Uterus (tissue), 3 donors: ENCODE measurements at regions not wholly inside any gene's neighbourhood (a gene's known extent, or its start where the extent isn't known, plus 50 kb on each side); places are given as distances from the start of the nearest gene placed in this dataset.
"Not testable (repeated sequence)": the region's sequence is repeated elsewhere in the genome, so short reads cannot be mapped to it uniquely, and the experiment has no call there.

Experiments used
- DNase-seq, 2 donors: peaks; one replicate each; pipeline ENCODE4 v3.0.0-alpha.2; 2019 to 2020
- H3K27ac ChIP-seq, 2 donors: fragments of 200-600 bp; sonication (generic); 1 replicate in 1 of 2; 2 replicates in 1 of 2; pipeline ENCODE4 v1.5.1; 2016 to 2018
- H3K27me3 ChIP-seq, 2 donors: fragments of 200-600 bp; sonication (generic); one replicate each; pipeline ENCODE4 v1.5.1; 2018 to 2019; ENCODE audit warnings: control low read depth in 1 of 2
- H3K36me3 ChIP-seq, 2 donors: fragments of 200-600 bp; sonication (generic); one replicate each; pipeline ENCODE4 v1.5.1; 2019; ENCODE audit warnings: control low read depth in 1 of 2
- H3K4me1 ChIP-seq, 2 donors: fragments of 200-600 bp; sonication (generic); one replicate each; pipeline ENCODE4 v1.5.1; 2018 to 2019; ENCODE audit warnings: control low read depth in 1 of 2
- H3K4me3 ChIP-seq, 2 donors: fragments of 200-600 bp; sonication (generic); 1 replicate in 1 of 2; 2 replicates in 1 of 2; pipeline ENCODE4 v1.5.1; 2018 to 2019; ENCODE audit warnings: mild to moderate bottlenecking in 1 of 2
- H3K9me3 ChIP-seq, 2 donors: fragments of 200-600 bp; sonication (generic); one replicate each; pipeline ENCODE4 v1.5.1; 2019; ENCODE audit warnings: control low read depth in 1 of 2
- CTCF ChIP-seq, 4 experiments: fragments of 200-600 bp in 2 of 4; fragments of 450-650 bp in 2 of 4; sonication (generic) in 2 of 4; IDR thresholded peaks; one replicate each; pipeline ENCODE4 v1.5.1; 2016 to 2019; ENCODE audit warnings: antibody characterized with exemption in 4 of 4, mild to moderate bottlenecking in 2 of 4, moderate library complexity in 1 of 4
- POLR2A ChIP-seq, 2 donors: fragments of 450-650 bp; IDR thresholded peaks; one replicate each; pipeline ENCODE4 v1.6.1; 2016; ENCODE audit warnings: antibody characterized with exemption in 2 of 2, mild to moderate bottlenecking in 1 of 2, moderate library complexity in 1 of 2
- intact Hi-C: fragments of 100-400 bp; cut with DNase I; formaldehyde crosslinking; loops from one replicate; pipeline ENCODE4 v1.15.1; 2023; ENCODE audit warnings: low total_unique reads
- donor health status: DM: yes; HTN: yes; CAD: no.

- no peak for TF ChIP-seq CTCF (IDR thresholded peaks at IDR 0.05)
- no peak for TF ChIP-seq POLR2A (IDR thresholded peaks at IDR 0.05)
Measured at GRCh38 chr12:69045430-69045829, 112.5 kb upstream of the CPM start.

GRCh38 chr12:69046363-69046762 is 113.4 kb upstream of the CPM start:
- Histone ChIP-seq H3K36me3 (no peaks in the 10 kb centered on the region), H3K9me3 (no peaks in the 10 kb centered on the region), H3K4me3 (no peak overlapping the region), H3K27me3 (no peaks in the 10 kb centered on the region), H3K4me1 (no peaks in the 10 kb centered on the region), H3K27ac (no peak overlapping the region)
- no peak for DNase-seq
- intact Hi-C loops, result no loop called here
- TF ChIP-seq POLR2A (IDR thresholded peaks at IDR 0.05) (no peak), CTCF (IDR thresholded peaks at IDR 0.05) (no peak)

More at GRCh38 chr12:69045430-69045829, 112.5 kb upstream of the CPM start:
- intact Hi-C loops, result no loop called here
- H3K27me3 ChIP-seq, result no peaks in the 10 kb centered on the region
- no peaks in the 10 kb centered on the region for H3K9me3 ChIP-seq
- H3K27ac ChIP-seq, result no peak overlapping the region
- H3K36me3 ChIP-seq, result no peaks in the 10 kb centered on the region
- H3K4me3 ChIP-seq, result no peak overlapping the region
- DNase-seq, result no peak
- H3K4me1 ChIP-seq, result no peaks in the 10 kb centered on the region

- intact Hi-C loops, result no loop called here
- H3K9me3 ChIP-seq, result no peaks in the 10 kb centered on the region
Measured at GRCh38 chr12:69046920-69047319, 113.9 kb upstream of the CPM start.

GRCh38 chr12:69047990-69048389 is 115.0 kb upstream of the CPM start:
- Histone ChIP-seq H3K36me3 (no peaks in the 10 kb centered on the region), H3K4me1 (no peaks in the 10 kb centered on the region), H3K4me3 (no peak overlapping the region), H3K9me3 (no peaks in the 10 kb centered on the region), H3K27me3 (no peaks in the 10 kb centered on the region), H3K27ac (no peak overlapping the region)
- DNase-seq, result no peak
- intact Hi-C loops, result no loop called here
- TF ChIP-seq POLR2A (IDR thresholded peaks at IDR 0.05) (no peak), CTCF (IDR thresholded peaks at IDR 0.05) (no peak)

More at GRCh38 chr12:69046920-69047319, 113.9 kb upstream of the CPM start:
- no peak for DNase-seq
- no peak overlapping the region for H3K27ac ChIP-seq
- TF ChIP-seq POLR2A (IDR thresholded peaks at IDR 0.05), result no peak
- no peak overlapping the region for H3K4me3 ChIP-seq
- no peaks in the 10 kb centered on the region for H3K36me3 ChIP-seq
- H3K27me3 ChIP-seq, result no peaks in the 10 kb centered on the region
- H3K4me1 ChIP-seq, result no peaks in the 10 kb centered on the region

- H3K4me1 ChIP-seq, H3K27me3 ChIP-seq, H3K9me3 ChIP-seq, H3K4me3 ChIP-seq, H3K36me3 ChIP-seq, H3K27ac ChIP-seq, DNase-seq, intact Hi-C loops: not testable (repeated sequence)
Measured at GRCh38 chr12:69049855-69050254, 116.9 kb upstream of the CPM start.

GRCh38 chr12:69052613-69053408 is 119.8 kb upstream of the CPM start:
- TF ChIP-seq CTCF (IDR thresholded peaks at IDR 0.05), result no peak
- TF ChIP-seq POLR2A (IDR thresholded peaks at IDR 0.05), result no peak
- Histone ChIP-seq H3K4me3 (no peak overlapping the region), H3K36me3 (no peaks in the 10 kb centered on the region), H3K27me3 (no peaks in the 10 kb centered on the region), H3K4me1 (no peaks in the 10 kb centered on the region), H3K27ac (no peak overlapping the region), H3K9me3 (no peaks in the 10 kb centered on the region)
- intact Hi-C loops, result no loop called here
- DNase-seq, result no peak
